H1 (cell line): ENCODE measurements at regions not wholly inside any gene's neighbourhood (a gene's known extent, or its start where the extent isn't known, plus 50 kb on each side); places are given as distances from the start of the nearest gene placed in this dataset.

Experiments used
- CTCF ChIA-PET: fragments of 300-600 bp; sonication (Branson Sonifier 250); formaldehyde crosslinking; loops from one replicate; lab custom pipeline; 2021; ENCODE audit not compliant: partially characterized antibody; lab: Charles Lee
- POLR2A ChIA-PET: fragments of 300-600 bp; sonication (Branson Sonifier 250); formaldehyde crosslinking; loops from one replicate; lab custom pipeline; 2021; ENCODE audit warnings: inconsistent platforms; ENCODE audit not compliant: partially characterized antibody; lab: Charles Lee
- DNase-seq, 2 experiments: peaks; one replicate each; pipeline versions ENCODE4 v3.0.0 to v3.0.0-alpha.2; 2010 to 2022; ENCODE audit warnings: low spot score in 2 of 2, low read depth in 1 of 2, mixed read lengths in 1 of 2
- FAIRE-seq: peaks from 2 replicates; lab custom pipeline; 2011; peaks lifted over from hg19 to GRCh38; lab: Jason Lieb, UNC
- H2AFZ ChIP-seq: 2 replicates; pipeline ENCODE4 v1.8.1; 2012; ENCODE audit warnings: low read length, inconsistent platforms
- H2AK5ac ChIP-seq: 2 replicates; pipeline ENCODE4 v1.6.1; 2013; ENCODE audit warnings: low read depth, low read length
- H2BK120ac ChIP-seq: replicated peaks from 2 replicates; pipeline ENCODE3; 2013; ENCODE audit warnings: low read depth, low read length, inconsistent platforms
- H2BK12ac ChIP-seq: 2 replicates; pipeline ENCODE4 v1.6.1; 2013; ENCODE audit warnings: low read depth, low read length
- H2BK15ac ChIP-seq: 2 replicates; pipeline ENCODE4 v1.6.1; 2013; ENCODE audit warnings: low read length
- H2BK20ac ChIP-seq: 2 replicates; pipeline ENCODE4 v1.6.1; 2013; ENCODE audit warnings: low read length
- H2BK5ac ChIP-seq: 2 replicates; pipeline ENCODE4 v1.6.1; 2013; ENCODE audit warnings: low read depth, low read length
- H3K14ac ChIP-seq: 2 replicates; pipeline ENCODE4 v1.6.1; 2013; ENCODE audit warnings: inconsistent platforms; ENCODE audit not compliant: insufficient read length
- H3K18ac ChIP-seq: 2 replicates; pipeline ENCODE4 v1.6.1; 2013; ENCODE audit warnings: low read length; ENCODE audit errors: extremely low read depth
- H3K23ac ChIP-seq: 2 replicates; pipeline ENCODE4 v1.6.1; 2013; ENCODE audit warnings: inconsistent platforms; ENCODE audit not compliant: insufficient read length
- H3K23me2 ChIP-seq: 2 replicates; pipeline ENCODE4 v1.6.1; 2013; ENCODE audit warnings: low read depth, low read length
- H3K27ac ChIP-seq: 2 replicates; pipeline ENCODE4 v1.6.1; 2011; ENCODE audit warnings: low read depth, low read length, inconsistent platforms
- H3K27me3 ChIP-seq, 4 experiments: replicated peaks in 1 of 4; 1 replicate in 1 of 4; 2 replicates in 3 of 4; pipeline versions ENCODE4 v1.6.1 to v1.8.1; 2011 to 2013; ENCODE audit warnings: low read length in 3 of 4, mild to moderate bottlenecking in 3 of 4, inconsistent platforms in 2 of 4, mixed read lengths in 2 of 4, moderate library complexity in 1 of 4; ENCODE audit not compliant: control insufficient read depth in 3 of 4, insufficient read depth in 3 of 4; ENCODE audit errors: extremely low read depth in 1 of 4
- H3K36me3 ChIP-seq, 4 experiments: 2 replicates each; pipeline versions ENCODE4 v1.6.1 to v1.8.1; 2011 to 2013; ENCODE audit warnings: mild to moderate bottlenecking in 4 of 4, low read length in 3 of 4, moderate library complexity in 2 of 4, control low read depth in 1 of 4, inconsistent platforms in 1 of 4; ENCODE audit not compliant: insufficient read depth in 4 of 4, control insufficient read depth in 2 of 4
- H3K4ac ChIP-seq: replicated peaks from 2 replicates; pipeline ENCODE3; 2013; ENCODE audit warnings: low read length, low read depth, mixed read lengths, inconsistent platforms; ENCODE audit not compliant: insufficient read length
- H3K4me1 ChIP-seq, 4 experiments: replicated peaks in 1 of 4; 1 replicate in 1 of 4; 2 replicates in 3 of 4; pipeline versions ENCODE4 v1.6.1 to v1.8.1; 2011 to 2013; ENCODE audit warnings: low read length in 3 of 4, inconsistent platforms in 2 of 4, mixed read lengths in 1 of 4; ENCODE audit not compliant: insufficient read depth in 4 of 4, control insufficient read depth in 3 of 4
- H3K4me2 ChIP-seq, 2 experiments: 2 replicates each; pipeline versions ENCODE4 v1.6.1 to v1.8.1; 2011 to 2013; ENCODE audit warnings: low read depth in 2 of 2, low read length in 2 of 2, control low read depth in 1 of 2, inconsistent platforms in 1 of 2, mild to moderate bottlenecking in 1 of 2; ENCODE audit not compliant: insufficient read depth in 1 of 2
- H3K4me3 ChIP-seq, 4 experiments: fragments of 200-600, 300-600 bp in 1 of 4; sonication (generic), shearing (Covaris generic), sonication (Bioruptor Twin) in 1 of 4; 2 replicates each; pipeline versions ENCODE4 v1.5.1 to v1.8.1; 2011 to 2016; ENCODE audit warnings: low read length in 4 of 4, low read depth in 3 of 4, control low read depth in 2 of 4, inconsistent platforms in 2 of 4, mild to moderate bottlenecking in 2 of 4, mixed read lengths in 1 of 4, moderate library complexity in 1 of 4; ENCODE audit not compliant: insufficient read depth in 2 of 4; ENCODE audit errors: extremely low read depth in 1 of 4
- H3K56ac ChIP-seq: replicated peaks from 2 replicates; pipeline ENCODE3; 2013; ENCODE audit warnings: low read depth, mild to moderate bottlenecking, mixed read lengths, low read length, inconsistent platforms; ENCODE audit not compliant: insufficient read length
- H3K79me1 ChIP-seq: 2 replicates; pipeline ENCODE4 v1.6.1; 2013; ENCODE audit warnings: low read depth, low read length, control low read depth
- H3K79me2 ChIP-seq, 2 experiments: 2 replicates each; pipeline versions ENCODE4 v1.6.1 to v1.8.1; 2012 to 2013; ENCODE audit warnings: low read length in 2 of 2, mild to moderate bottlenecking in 2 of 2, inconsistent platforms in 1 of 2; ENCODE audit not compliant: insufficient read depth in 2 of 2, control insufficient read depth in 1 of 2
- H3K9ac ChIP-seq, 4 experiments: replicated peaks in 1 of 4; 1 replicate in 1 of 4; 2 replicates in 3 of 4; pipeline versions ENCODE4 v1.6.1 to v1.8.1; 2011 to 2013; ENCODE audit warnings: low read depth in 3 of 4, low read length in 3 of 4, control low read depth in 2 of 4, mild to moderate bottlenecking in 2 of 4, moderate library complexity in 2 of 4, inconsistent platforms in 1 of 4; ENCODE audit errors: extremely low read depth in 1 of 4
- H3K9me3 ChIP-seq, 2 experiments: 2 replicates each; pipeline versions ENCODE4 v1.6.1 to v1.8.1; 2012 to 2013; ENCODE audit warnings: mild to moderate bottlenecking in 2 of 2, moderate library complexity in 2 of 2, control low read depth in 1 of 2, inconsistent platforms in 1 of 2, low read depth in 1 of 2, low read length in 1 of 2, mixed read lengths in 1 of 2; ENCODE audit not compliant: insufficient read depth in 2 of 2
- H4K20me1 ChIP-seq, 2 experiments: replicated peaks in 1 of 2; 2 replicates each; pipeline versions ENCODE3 to v1.8.1; 2011 to 2013; ENCODE audit warnings: inconsistent platforms in 2 of 2, low read length in 2 of 2, mild to moderate bottlenecking in 1 of 2; ENCODE audit not compliant: insufficient read depth in 2 of 2, control insufficient read depth in 1 of 2
- H4K5ac ChIP-seq: 2 replicates; pipeline ENCODE4 v1.6.1; 2013; ENCODE audit warnings: low read length, low read depth, mixed read lengths, inconsistent platforms; ENCODE audit not compliant: insufficient read length
- H4K8ac ChIP-seq: 2 replicates; pipeline ENCODE4 v1.8.0; 2013; ENCODE audit warnings: mild to moderate bottlenecking, moderate library complexity, low read length, inconsistent platforms; ENCODE audit not compliant: insufficient read depth; ENCODE audit errors: extremely low read depth
- H4K91ac ChIP-seq: replicated peaks from 2 replicates; pipeline ENCODE3; 2013; ENCODE audit warnings: low read length, mixed read lengths, inconsistent platforms; ENCODE audit not compliant: insufficient read length
- EGR1 ChIP-seq: IDR thresholded peaks from 2 replicates; pipeline ENCODE4 v1.6.1; 2011; ENCODE audit warnings: low read depth, low read length, borderline replicate concordance
- EZH2 ChIP-seq: fragments of 200-600 bp; sonication (generic); IDR thresholded peaks from 2 replicates; pipeline ENCODE4 v1.7.1; 2012; ENCODE audit warnings: low read depth, mild to moderate bottlenecking, moderate library complexity, low read length, inconsistent platforms; ENCODE audit not compliant: severe bottlenecking
- FOSL1 ChIP-seq: IDR thresholded peaks from 2 replicates; pipeline ENCODE4 v1.6.1; 2011; ENCODE audit warnings: mild to moderate bottlenecking, low read depth, low read length, moderate library complexity; ENCODE audit not compliant: insufficient read depth
- RNF2 ChIP-seq: fragments of 200-900, 300-1000 bp; sonication (generic); IDR thresholded peaks from 2 replicates; pipeline ENCODE4 v1.7.1; 2016; ENCODE audit warnings: borderline replicate concordance, low read depth, mild to moderate bottlenecking, antibody characterized with exemption, low read length; ENCODE audit not compliant: poor library complexity, severe bottlenecking; ENCODE audit errors: missing control alignments
- WGBS, 2 experiments: shearing (Covaris generic) in 1 of 2; methylation state at CpG; one replicate each; pipeline versions ENCODE4 v1.1.6 to v1.1.7; 2013 to 2015; ENCODE audit warnings: low lambda C conversion rate in 2 of 2, mixed read lengths in 2 of 2, inconsistent platforms in 1 of 2, low coverage in 1 of 2, missing lambda C conversion rate in 1 of 2; ENCODE audit not compliant: insufficient replicate concordance in 2 of 2, insufficient coverage in 1 of 2, insufficient read length in 1 of 2; ENCODE audit errors: extremely low coverage in 1 of 2, missing lambda C conversion rate in 1 of 2; 5-methylcytosine and 5-hydroxymethylcytosine counted together

- ChIA-PET CTCF (interaction anchor here (0.5 to 0.6 kb wide), 2 partner anchors 92 to 902 kb away, joined by 3 read pairs; no protein-coding TSS in a partner anchor), POLR2A (no interaction called here)
- Histone ChIP-seq H3K27ac (no peak overlapping the region), H2BK20ac (no peak overlapping the region; the same call in 1 of the 2 replicates), H3K4ac (no peak overlapping the region), H3K18ac (no peak overlapping the region), H3K4me3 (no peak overlapping the region), H4K5ac (no peak overlapping the region), H4K8ac (no peak overlapping the region), H3K4me1 (peaks cover 0 to 10% (median 5%) of the 10 kb centered on the region in 4 experiments; a peak in 3 of 7 replicates), H3K56ac (no peak overlapping the region), H3K36me3 (no peaks in the 10 kb centered on the region), H2BK12ac (no peak overlapping the region; the same call in 1 of the 2 replicates), H2AK5ac (no peak overlapping the region), H3K9ac (no peak overlapping the region), H3K23ac (no peak overlapping the region), H4K20me1 (no peaks in the 10 kb centered on the region), H3K79me2 (no peaks in the 10 kb centered on the region), H3K4me2 (no peak overlapping the region), H4K91ac (no peak overlapping the region), H3K79me1 (no peaks in the 10 kb centered on the region), H2BK5ac (no peak overlapping the region), H3K27me3 (no peaks in the 10 kb centered on the region), H2BK15ac (no peak overlapping the region), H2AFZ (0 out of 2 replicates have a peak overlapping the region, but pooled peaks have one; percentile 46), H3K14ac (no peak overlapping the region), H3K9me3 (no peaks in the 10 kb centered on the region), H3K23me2 (no peaks in the 10 kb centered on the region), H2BK120ac (no peak overlapping the region)
- no peak for DNase-seq
- 82% methylated on average over 8 of the region's 8 CpGs; no CpG with 5 or more reads in 1 of the 2 experiments for WGBS, 2 experiments
- no peak for FAIRE-seq
- TF ChIP-seq EZH2 (no peak), EGR1 (no peak), FOSL1 (no peak), RNF2 (no peak)
These were observed 370.2 kb upstream of the CCDC196 start for GRCh38 chr14:66115740-66116502.
